Caco-2 (cell line): ENCODE measurements at regions not wholly inside any gene's neighbourhood (a gene's known extent, or its start where the extent isn't known, plus 50 kb on each side); places are given as distances from the start of the nearest gene placed in this dataset.

Experiments
- BruUV-seq: library from RNA; stranded (reverse); fragments of 400-500 nt; replicated peaks from 2 replicates; lab custom pipeline; 2021; lab: Mats Ljungman, UMichigan
- CTCF ChIA-PET: fragments of 300-600 bp; sonication (Branson Sonifier 250); formaldehyde crosslinking; loops from one replicate; lab custom pipeline; 2022; ENCODE audit warnings: antibody characterized with exemption; lab: Charles Lee
- POLR2A ChIA-PET: fragments of 300-600 bp; sonication (Branson Sonifier 250); formaldehyde crosslinking; loops from one replicate; lab custom pipeline; 2022; ENCODE audit warnings: antibody characterized with exemption; lab: Charles Lee
- DNase-seq, 2 experiments: peaks; one replicate each; pipeline versions ENCODE4 v3.0.0 to v3.0.0-alpha.2; 2020 to 2022
- H3K27me3 ChIP-seq: replicated peaks from 2 replicates; pipeline ENCODE4 v1.6.0; 2011; ENCODE audit warnings: low read length; ENCODE audit not compliant: control insufficient read depth, insufficient read depth
- H3K36me3 ChIP-seq: 2 replicates; pipeline ENCODE4 v1.5.1; 2011; ENCODE audit warnings: low read length; ENCODE audit not compliant: control insufficient read depth, insufficient read depth
- H3K4me1 ChIP-seq: fragments of 250-450 bp; sonication (Bioruptor Pico); 2 replicates; pipeline ENCODE4 v1.5.1; 2020; ENCODE audit warnings: mild to moderate bottlenecking
- H3K4me3 ChIP-seq: 2 replicates; pipeline ENCODE4 v1.5.1; 2011; ENCODE audit warnings: low read depth, mild to moderate bottlenecking, control low read depth, low read length
- H3K9me3 ChIP-seq: fragments of 250-450 bp; sonication (Bioruptor Pico); 2 replicates; pipeline ENCODE4 v1.5.1; 2020; ENCODE audit warnings: mild to moderate bottlenecking, moderate library complexity
- H3K27ac Mint-ChIP-seq: one replicate; pipeline ENCODE4 v1.8.0; 2022; ENCODE audit warnings: mixed read lengths; ENCODE audit not compliant: unreplicated experiment
- H3K27me3 Mint-ChIP-seq: one replicate; pipeline ENCODE4 v1.8.0; 2022; ENCODE audit warnings: mixed read lengths; ENCODE audit not compliant: insufficient read depth, unreplicated experiment
- H3K36me3 Mint-ChIP-seq: one replicate; pipeline ENCODE4 v1.8.0; 2022; ENCODE audit warnings: mild to moderate bottlenecking, mixed read lengths; ENCODE audit not compliant: insufficient read depth, unreplicated experiment
- H3K4me1 Mint-ChIP-seq: one replicate; pipeline ENCODE4 v1.8.0; 2022; ENCODE audit warnings: low read depth, mixed read lengths; ENCODE audit not compliant: unreplicated experiment
- H3K4me3 Mint-ChIP-seq: one replicate; pipeline ENCODE4 v1.8.0; 2022; ENCODE audit warnings: mild to moderate bottlenecking, moderate library complexity, mixed read lengths; ENCODE audit not compliant: unreplicated experiment
- H3K9me3 Mint-ChIP-seq: one replicate; pipeline ENCODE4 v1.8.0; 2022; ENCODE audit warnings: mixed read lengths; ENCODE audit not compliant: unreplicated experiment
- CTCF ChIP-seq, 2 experiments: fragments of 200-600 bp in 1 of 2; IDR thresholded peaks; 1 replicate in 1 of 2; 2 replicates in 1 of 2; pipeline versions ENCODE4 v1.5.1 to v1.8.0; 2011 to 2022; ENCODE audit warnings: antibody characterized with exemption in 1 of 2, control low read depth in 1 of 2, inconsistent platforms in 1 of 2, low read depth in 1 of 2, low read length in 1 of 2, mild to moderate bottlenecking in 1 of 2, moderate library complexity in 1 of 2; ENCODE audit not compliant: insufficient read depth in 1 of 2, severe bottlenecking in 1 of 2, unreplicated experiment in 1 of 2
- intact Hi-C: fragments of 100-400 bp; cut with micrococcal nuclease; formaldehyde crosslinking; loops from one replicate; pipeline ENCODE4 v1.10.0; 2022; ENCODE audit not compliant: unreplicated experiment

GRCh38 chrX:30161043-30161442 lies 54.3 kb upstream of the MAGEB2 start:
- no peaks in the 10 kb centered on the region for H3K4me1 ChIP-seq
- H3K27me3 ChIP-seq, result no peaks in the 10 kb centered on the region
- CTCF ChIA-PET, result no interaction called here
- DNase-seq, result no peak
- BruUV-seq, result no TSS peak
- no peaks in the 10 kb centered on the region for H3K27me3 Mint-ChIP-seq
- H3K4me3 ChIP-seq, result no peak overlapping the region
- no peaks in the 10 kb centered on the region for H3K9me3 Mint-ChIP-seq
- no peaks in the 10 kb centered on the region for H3K36me3 Mint-ChIP-seq
- intact Hi-C loops, result no loop called here
- H3K9me3 ChIP-seq, result no peaks in the 10 kb centered on the region
- no peak for TF ChIP-seq CTCF (IDR thresholded peaks at IDR 0.05; ENCODE audit: insufficient read depth in 1 of 2, low read depth in 1 of 2, low read length in 1 of 2, severe bottlenecking in 1 of 2, unreplicated experiment in 1 of 2)
- H3K36me3 ChIP-seq, result no peaks in the 10 kb centered on the region
- POLR2A ChIA-PET, result no interaction called here
- no peaks in the 10 kb centered on the region for H3K4me1 Mint-ChIP-seq
- H3K4me3 Mint-ChIP-seq, result no peak overlapping the region
- H3K27ac Mint-ChIP-seq, result no peak overlapping the region
